ENCODE measurements at regions not wholly inside any gene's neighbourhood (a gene's known extent, or its start where the extent isn't known, plus 50 kb on each side); places are given as distances from the start of the nearest gene placed in this dataset.

GRCh38 chr5:173814053-173814452, 74.1 kb upstream of the CPEB4 start:
- DNase-seq = no peak
- H3K9me2 ChIP-seq (replicated peaks; ENCODE audit: insufficient read depth, low read length) = no peaks in the 10 kb centered on the region
- H3K9me3 ChIP-seq (replicated peaks; ENCODE audit: insufficient read depth, low read length) = no peaks in the 10 kb centered on the region
- no peak for TF ChIP-seq EZH2phosphoT487 (IDR thresholded peaks at IDR 0.05; ENCODE audit: low read length)
- TF ChIP-seq CTCF (IDR thresholded peaks at IDR 0.05; ENCODE audit: low read length) = no peak
- no peak for TF ChIP-seq EZH2 (optimal IDR thresholded peaks at IDR 0.05; ENCODE audit: low read depth, low read length)
- no peak overlapping the region for H3K9ac ChIP-seq (ENCODE audit: low read length)
- H2AFZ ChIP-seq (ENCODE audit: low read length) = no peak overlapping the region
- 0 out of 2 replicates have a peak, but pooled peaks cover 4% of the 10 kb centered on the region for H3F3A ChIP-seq (ENCODE audit: insufficient read depth, low read length)
- no peaks in the 10 kb centered on the region for H3K36me3 ChIP-seq (replicated peaks; ENCODE audit: insufficient read depth, low read length)
- H3K27me3 ChIP-seq (replicated peaks; ENCODE audit: insufficient read depth, low read length) = no peaks in the 10 kb centered on the region
- H4K20me1 ChIP-seq (ENCODE audit: insufficient read depth, low read length) = no peaks in the 10 kb centered on the region
- no peak overlapping the region for H3K4me3 ChIP-seq (ENCODE audit: low read length)
- peaks cover 17% of the 10 kb centered on the region; the same call in 1 of the 2 replicates for H3K4me1 ChIP-seq (ENCODE audit: low read length)
- no peak overlapping the region for H3K4me2 ChIP-seq (ENCODE audit: low read depth, low read length)
- H3K79me2 ChIP-seq (ENCODE audit: low read length) = no peaks in the 10 kb centered on the region
- H3K27ac ChIP-seq (ENCODE audit: low read length) = no peak overlapping the region

- no peak overlapping the region for H3K4me2 ChIP-seq (ENCODE audit: low read depth, low read length)
- H4K20me1 ChIP-seq (ENCODE audit: insufficient read depth, low read length) = no peaks in the 10 kb centered on the region
- peaks cover 29% of the 10 kb centered on the region for H3K4me1 ChIP-seq (ENCODE audit: low read length)
- H3K9me2 ChIP-seq (replicated peaks; ENCODE audit: insufficient read depth, low read length) = no peaks in the 10 kb centered on the region
- no peak overlapping the region for H2AFZ ChIP-seq (ENCODE audit: low read length)
- H3K36me3 ChIP-seq (replicated peaks; ENCODE audit: insufficient read depth, low read length) = no peaks in the 10 kb centered on the region
- peaks cover 5% of the 10 kb centered on the region for H3F3A ChIP-seq (ENCODE audit: insufficient read depth, low read length)
- no peaks in the 10 kb centered on the region for H3K9me3 ChIP-seq (replicated peaks; ENCODE audit: insufficient read depth, low read length)
- no peak overlapping the region for H3K9ac ChIP-seq (ENCODE audit: low read length)
- H3K27me3 ChIP-seq (replicated peaks; ENCODE audit: insufficient read depth, low read length) = no peaks in the 10 kb centered on the region
- H3K4me3 ChIP-seq (ENCODE audit: low read length) = no peak overlapping the region
- TF ChIP-seq CTCF (IDR thresholded peaks at IDR 0.05; ENCODE audit: low read length) (no peak), EZH2 (optimal IDR thresholded peaks at IDR 0.05; ENCODE audit: low read depth, low read length) (no peak), EZH2phosphoT487 (IDR thresholded peaks at IDR 0.05; ENCODE audit: low read length) (no peak)
- no peak overlapping the region for H3K27ac ChIP-seq (ENCODE audit: low read length)
- no peak for DNase-seq
- no peaks in the 10 kb centered on the region for H3K79me2 ChIP-seq (ENCODE audit: low read length)
These were observed 72.6 kb upstream of the CPEB4 start for GRCh38 chr5:173815571-173815970.

GRCh38 chr5:173816728-173817127, 71.4 kb upstream of the CPEB4 start:
- Histone ChIP-seq H3K9me2 (replicated peaks; ENCODE audit: insufficient read depth, low read length) (no peaks in the 10 kb centered on the region), H3K4me1 (ENCODE audit: low read length) (peaks cover 38% of the 10 kb centered on the region), H4K20me1 (ENCODE audit: insufficient read depth, low read length) (no peaks in the 10 kb centered on the region), H3K36me3 (replicated peaks; ENCODE audit: insufficient read depth, low read length) (no peaks in the 10 kb centered on the region), H3K27me3 (replicated peaks; ENCODE audit: insufficient read depth, low read length) (no peaks in the 10 kb centered on the region), H3K9ac (ENCODE audit: low read length) (no peak overlapping the region), H2AFZ (ENCODE audit: low read length) (no peak overlapping the region), H3K79me2 (ENCODE audit: low read length) (no peaks in the 10 kb centered on the region), H3K4me2 (ENCODE audit: low read depth, low read length) (no peak overlapping the region), H3K9me3 (replicated peaks; ENCODE audit: insufficient read depth, low read length) (no peaks in the 10 kb centered on the region), H3K27ac (ENCODE audit: low read length) (no peak overlapping the region), H3F3A (ENCODE audit: insufficient read depth, low read length) (peaks cover 14% of the 10 kb centered on the region), H3K4me3 (ENCODE audit: low read length) (no peak overlapping the region)
- no peak for DNase-seq
- no peak for TF ChIP-seq EZH2 (optimal IDR thresholded peaks at IDR 0.05; ENCODE audit: low read depth, low read length)
- no peak for TF ChIP-seq CTCF (IDR thresholded peaks at IDR 0.05; ENCODE audit: low read length)
- TF ChIP-seq EZH2phosphoT487 (IDR thresholded peaks at IDR 0.05; ENCODE audit: low read length) = no peak
